Stomach (tissue), 8 donors: ENCODE measurements at regions not wholly inside any gene's neighbourhood (a gene's known extent, or its start where the extent isn't known, plus 50 kb on each side); places are given as distances from the start of the nearest gene placed in this dataset.

Experiments used
- DNase-seq, 2 donors: peaks; one replicate each; pipeline versions ENCODE4 v3.0.0 to v3.0.0-alpha.2; 2013 to 2019
- H3K27ac ChIP-seq, 5 donors: fragments of 200-600 bp in 4 of 5; sonication (generic) in 4 of 5; one replicate each; pipeline ENCODE4 v1.5.1; 2013 to 2019; ENCODE audit warnings: mild to moderate bottlenecking in 1 of 5, moderate library complexity in 1 of 5
- H3K27me3 ChIP-seq, 3 donors: fragments of 200-600 bp; sonication (generic); one replicate each; pipeline ENCODE4 v1.5.1; 2017 to 2019; ENCODE audit warnings: mixed run types in 1 of 3
- H3K36me3 ChIP-seq, 4 donors: fragments of 200-600 bp; sonication (generic); 1 replicate in 3 of 4; 2 replicates in 1 of 4; pipeline ENCODE4 v1.5.1; 2016 to 2019
- H3K4me1 ChIP-seq, 4 donors: fragments of 200-600 bp; sonication (generic); one replicate each; pipeline ENCODE4 v1.5.1; 2016 to 2019
- H3K4me3 ChIP-seq, 4 donors: fragments of 200-600 bp; sonication (generic) in 3 of 4; one replicate each; pipeline ENCODE4 v1.5.1; 2016 to 2019; ENCODE audit warnings: mild to moderate bottlenecking in 1 of 4
- H3K9me3 ChIP-seq, 4 donors: fragments of 200-600 bp; sonication (generic); one replicate each; pipeline ENCODE4 v1.5.1; 2016 to 2019
- CTCF ChIP-seq, 7 experiments: fragments of 450-650 bp in 4 of 7; fragments of 200-600 bp in 3 of 7; sonication (generic) in 3 of 7; IDR thresholded peaks; one replicate each; pipeline ENCODE4 v1.5.1; 2016 to 2019; ENCODE audit warnings: antibody characterized with exemption in 7 of 7, control low read depth in 2 of 7, mild to moderate bottlenecking in 1 of 7
- EP300 ChIP-seq: sonication (generic); formaldehyde crosslinking; IDR thresholded peaks from one replicate; pipeline ENCODE4 v1.6.1; 2017; ENCODE audit warnings: antibody characterized with exemption
- POLR2A ChIP-seq, 4 donors: fragments of 450-650 bp; IDR thresholded peaks; one replicate each; pipeline ENCODE4 v1.6.1; 2016; ENCODE audit warnings: antibody characterized with exemption in 4 of 4, control low read depth in 2 of 4, mild to moderate bottlenecking in 1 of 4, moderate library complexity in 1 of 4
- POLR2AphosphoS5 ChIP-seq, 3 donors: sonication (generic); formaldehyde crosslinking; IDR thresholded peaks; one replicate each; pipeline ENCODE4 v1.6.1; 2016; ENCODE audit warnings: antibody characterized with exemption in 3 of 3
- WGBS, 5 donors: extraction: QIAGEN DNeasy Blood & Tissue Kit in 3 of 5; methylation state at CpG; one replicate each; pipeline versions ENCODE4 v1.1.5 to v1.1.7; 2013 to 2018; 5-methylcytosine and 5-hydroxymethylcytosine counted together
- intact Hi-C: fragments of 100-400 bp; cut with DNase I; formaldehyde crosslinking; loops from one replicate; pipeline ENCODE4 v1.15.1; 2023; ENCODE audit warnings: low total_unique reads
- donor health status: healthy with polysubstance abuse.
- donor health status: Bipolar disorder and iron deficiency.
- donor health status: healthy.

- Histone ChIP-seq H3K27me3 (no peaks in the 10 kb centered on the region), H3K27ac (no peak overlapping the region), H3K9me3 (no peaks in the 10 kb centered on the region), H3K36me3 (no peaks in the 10 kb centered on the region), H3K4me1 (no peaks in the 10 kb centered on the region), H3K4me3 (no peak overlapping the region)
- no peak for DNase-seq
- intact Hi-C loops = no loop called here
- TF ChIP-seq POLR2A (IDR thresholded peaks at IDR 0.05) (no peak), CTCF (IDR thresholded peaks at IDR 0.05) (no peak), POLR2AphosphoS5 (IDR thresholded peaks at IDR 0.05) (no peak), EP300 (no peak)
- 79 to 88% (median 85%) methylated on average over 5 of the region's 5 CpGs for WGBS, 5 donors
Measured at GRCh38 chr1:41997153-41997552, 78.4 kb upstream of the HIVEP3 start.

- no peaks in the 10 kb centered on the region for H3K4me1 ChIP-seq
- intact Hi-C loops = no loop called here
- H3K9me3 ChIP-seq = no peaks in the 10 kb centered on the region
- no peaks in the 10 kb centered on the region for H3K27me3 ChIP-seq
- no peak for DNase-seq
- no peak overlapping the region for H3K4me3 ChIP-seq
- no peak overlapping the region for H3K27ac ChIP-seq
- WGBS, 5 donors = 81 to 89% (median 88%) methylated on average over 1 of the region's 1 CpG
- TF ChIP-seq POLR2AphosphoS5 (IDR thresholded peaks at IDR 0.05) = no peak
- TF ChIP-seq CTCF (IDR thresholded peaks at IDR 0.05) = no peak
- no peak for TF ChIP-seq POLR2A (IDR thresholded peaks at IDR 0.05)
- no peak for TF ChIP-seq EP300
- no peaks in the 10 kb centered on the region for H3K36me3 ChIP-seq
Measured at GRCh38 chr1:41995441-41996130, 76.9 kb upstream of the HIVEP3 start.

- Histone ChIP-seq H3K27ac (no peak overlapping the region), H3K4me1 (no peaks in the 10 kb centered on the region), H3K36me3 (no peaks in the 10 kb centered on the region), H3K9me3 (no peaks in the 10 kb centered on the region), H3K27me3 (no peaks in the 10 kb centered on the region), H3K4me3 (no peak overlapping the region)
- 82 to 90% (median 84%) methylated on average over 5 of the region's 5 CpGs for WGBS, 5 donors
- intact Hi-C loops = no loop called here
- DNase-seq = no peak
- no peak for TF ChIP-seq POLR2AphosphoS5 (IDR thresholded peaks at IDR 0.05)
- no peak for TF ChIP-seq CTCF (IDR thresholded peaks at IDR 0.05)
- TF ChIP-seq POLR2A (IDR thresholded peaks at IDR 0.05) = no peak
- no peak for TF ChIP-seq EP300
Measured at GRCh38 chr1:41994195-41994894, 75.6 kb upstream of the HIVEP3 start.

- Histone ChIP-seq H3K27me3 (no peaks in the 10 kb centered on the region), H3K9me3 (no peaks in the 10 kb centered on the region), H3K27ac (no peak overlapping the region), H3K4me3 (no peak overlapping the region), H3K36me3 (no peaks in the 10 kb centered on the region), H3K4me1 (peaks cover 0 to 7% (median 6%) of the 10 kb centered on the region in 4 donors)
- TF ChIP-seq POLR2AphosphoS5 (IDR thresholded peaks at IDR 0.05) = no peak
- no peak for TF ChIP-seq POLR2A (IDR thresholded peaks at IDR 0.05)
- TF ChIP-seq EP300 = no peak
- no peak for TF ChIP-seq CTCF (IDR thresholded peaks at IDR 0.05)
- no peak for DNase-seq
- intact Hi-C loops = no loop called here
- 91 to 98% (median 94%) methylated on average over 3 of the region's 3 CpGs for WGBS, 5 donors
Measured at GRCh38 chr1:41983451-41983850, 64.7 kb upstream of the HIVEP3 start.
